ENCODE measurements at regions not wholly inside any gene's neighbourhood (a gene's known extent, or its start where the extent isn't known, plus 50 kb on each side); places are given as distances from the start of the nearest gene placed in this dataset.

DNA sequence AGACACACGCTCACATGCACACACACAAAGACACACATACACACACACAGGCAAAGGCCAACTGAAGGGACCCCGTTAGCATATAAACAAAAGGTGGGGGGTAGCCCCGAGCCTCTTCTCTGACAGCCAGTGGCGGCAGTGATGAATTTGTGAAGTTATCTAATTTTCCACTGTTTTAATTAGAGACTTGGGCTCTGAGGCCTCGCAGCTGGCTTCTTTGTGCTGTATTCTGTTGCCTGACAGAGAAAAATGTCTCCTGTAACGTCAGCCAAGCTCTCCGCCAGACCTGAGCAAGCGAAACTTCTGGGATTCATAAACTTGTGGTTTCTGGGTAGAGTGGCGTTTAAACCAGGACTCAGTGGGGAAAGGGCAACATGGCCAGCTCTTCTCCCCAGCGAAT lies 113.9 kb upstream of the FOXF1 start:
- no peak for DNase-seq

- DNase-seq, result no peak
Measured at GRCh38 chr16:86396901-86397311, 113.4 kb upstream of the FOXF1 start.

DNA sequence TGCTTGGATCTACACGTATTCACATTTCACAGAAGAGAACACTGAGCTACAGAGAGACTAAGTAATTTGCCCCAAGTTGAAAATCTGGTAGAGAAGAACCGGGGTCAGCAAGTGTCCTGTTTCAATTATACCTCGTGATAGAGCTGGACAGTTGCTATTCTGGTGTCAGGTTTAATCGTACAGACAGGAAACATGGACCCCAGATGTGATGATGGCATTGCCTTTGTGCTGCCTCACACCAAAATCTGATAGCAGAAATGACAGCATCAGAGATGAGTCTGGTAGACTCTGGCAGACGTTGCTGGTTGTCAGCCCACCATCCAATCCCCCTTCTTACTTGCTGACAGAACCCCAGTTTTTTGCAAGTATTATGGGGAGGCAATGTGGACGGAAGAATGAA lies 112.1 kb upstream of the FOXF1 start:
- no peak for DNase-seq

GRCh38 chr16:86398622-86399021 lies 111.7 kb upstream of the FOXF1 start:
- no peak for DNase-seq

GRCh38 chr16:86401126-86401525 lies 109.2 kb upstream of the FOXF1 start:
- DNase-seq, result no peak

DNA sequence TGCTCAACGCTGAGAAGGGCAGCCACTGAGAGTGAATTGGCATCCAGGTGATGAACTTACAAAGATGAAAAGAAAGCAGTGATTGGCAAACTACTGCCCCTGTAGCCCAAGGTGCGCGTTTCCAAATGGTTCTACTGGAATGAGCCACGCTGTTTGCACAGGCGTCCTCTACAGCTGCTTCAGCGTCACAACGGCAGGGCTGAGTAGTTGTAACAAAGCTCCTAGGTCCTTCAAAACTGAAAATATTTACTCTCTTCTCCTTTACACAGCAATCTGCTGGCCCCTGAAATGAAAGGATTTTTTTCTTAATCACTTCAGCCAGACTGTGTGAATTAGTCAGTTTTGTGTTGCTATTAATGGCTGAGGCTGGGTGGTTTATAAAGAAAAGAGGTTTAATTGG lies 107.2 kb upstream of the FOXF1 start:
- DNase-seq, result no peak

DNA sequence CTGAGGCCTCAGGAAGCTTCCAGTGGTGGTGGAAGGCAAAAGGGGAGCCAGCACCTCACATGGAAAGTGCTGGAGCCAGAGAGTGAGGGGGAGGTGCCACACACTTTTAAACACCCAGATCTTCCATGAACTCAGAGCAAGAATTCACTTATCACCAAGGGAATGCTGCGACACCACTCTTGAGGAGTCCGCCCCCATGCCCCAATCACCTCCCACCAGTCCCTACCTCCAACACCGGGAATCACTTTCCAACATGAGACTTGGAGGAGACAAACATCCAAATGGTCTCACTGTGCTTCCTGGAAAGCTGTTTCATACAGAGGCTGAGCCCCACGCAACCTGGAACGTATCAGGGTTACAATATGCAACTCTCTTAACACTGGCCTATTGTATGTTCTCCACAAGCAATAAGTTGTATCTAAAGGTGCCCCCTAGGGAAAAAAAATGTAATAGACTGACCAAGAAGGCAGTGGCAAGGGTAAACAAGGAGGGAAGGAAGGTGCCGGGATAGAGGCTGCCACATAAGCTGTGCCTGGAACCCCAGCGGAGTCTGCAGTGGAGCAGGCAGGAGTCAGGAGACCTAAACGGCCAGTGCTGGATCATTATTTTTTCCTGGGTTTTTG lies 106.7 kb upstream of the FOXF1 start:
- no peak for DNase-seq

DNA sequence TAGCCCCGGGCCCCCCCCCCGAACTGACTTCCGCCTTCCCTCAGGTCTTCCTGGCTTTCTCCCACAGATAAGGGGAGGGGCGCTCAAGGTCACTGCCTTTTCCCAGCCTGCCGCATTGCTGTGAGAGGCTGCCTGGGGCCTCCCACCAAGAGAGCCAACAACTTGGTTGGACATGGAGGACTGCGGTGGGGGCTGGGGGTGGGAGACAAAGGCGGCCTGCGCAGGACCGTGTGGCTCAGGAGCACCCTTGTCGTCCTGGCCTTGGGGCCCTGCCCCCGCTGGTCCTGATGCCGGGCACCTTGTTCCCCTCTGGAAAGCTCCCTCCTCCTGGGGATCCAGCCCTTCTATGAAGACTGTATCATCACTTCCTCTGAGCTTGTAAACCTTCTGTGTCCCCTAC lies 105.6 kb upstream of the FOXF1 start:
- DNase-seq, result no peak

DNA sequence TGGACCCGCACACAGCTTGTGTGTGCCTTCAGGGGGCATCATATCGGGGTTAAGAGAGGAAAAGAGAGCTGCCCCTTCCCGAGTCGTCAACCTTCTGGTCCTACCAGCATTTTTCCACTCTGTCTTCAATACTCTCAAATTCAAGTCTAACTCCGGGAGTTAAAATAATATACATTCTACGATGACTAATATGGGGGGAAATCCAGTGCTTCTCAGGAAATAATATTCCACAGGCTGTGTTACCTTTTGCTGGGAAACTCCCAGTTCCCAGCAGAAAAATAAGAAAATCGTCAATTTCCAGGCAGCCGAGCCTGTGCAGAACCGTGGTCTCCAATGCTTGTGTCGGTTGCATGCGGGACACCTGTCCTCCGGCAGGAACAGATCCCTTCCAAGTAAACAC lies 105.0 kb upstream of the FOXF1 start:
- DNase-seq, result no peak

- no peak for DNase-seq
Measured at GRCh38 chr16:86406056-86406455, 104.3 kb upstream of the FOXF1 start.

DNA sequence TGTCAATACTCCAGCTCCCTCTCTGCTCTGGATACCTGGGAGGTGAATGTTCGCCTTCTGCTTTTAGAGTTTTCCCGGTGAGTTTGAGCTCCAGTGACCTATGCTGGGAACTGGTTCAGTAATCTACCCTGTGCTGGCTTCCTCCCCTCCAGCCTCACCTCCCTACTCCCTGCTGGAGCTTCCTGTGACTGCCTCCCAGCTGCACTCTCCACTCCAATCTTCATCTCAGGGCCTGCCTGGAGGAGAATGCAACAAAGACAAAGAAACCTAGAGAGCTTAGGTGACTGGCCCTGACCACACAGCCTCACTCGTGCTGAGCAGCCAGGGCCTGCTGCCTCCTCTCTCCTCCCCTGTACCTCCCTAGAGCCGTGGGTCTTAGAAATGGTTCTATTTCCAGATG lies 101.6 kb upstream of the FOXF1 start:
- DNase-seq, result no peak

- DNase-seq, result no peak
Measured at GRCh38 chr16:86410081-86410480, 100.2 kb upstream of the FOXF1 start.

DNA sequence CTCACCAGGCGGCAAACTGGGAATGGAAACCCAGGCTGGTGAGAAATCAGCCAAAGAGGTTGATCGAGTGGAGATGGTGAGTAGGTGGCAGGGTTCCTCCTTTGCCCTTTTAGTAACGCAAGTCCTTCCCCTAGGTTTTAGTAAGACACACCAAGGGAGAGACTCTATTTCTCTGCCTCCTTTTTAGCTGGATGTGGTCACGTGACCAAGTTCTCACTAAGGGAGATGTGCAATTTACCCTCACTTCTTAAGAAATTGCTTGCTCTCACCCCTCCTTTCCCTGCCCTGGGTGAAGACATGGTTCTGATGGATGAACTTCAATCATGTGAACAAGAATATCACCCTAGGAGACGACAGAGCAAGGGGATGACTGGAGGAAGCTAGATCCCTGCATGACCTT lies 99.8 kb upstream of the FOXF1 start:
- DNase-seq, result no peak

DNA sequence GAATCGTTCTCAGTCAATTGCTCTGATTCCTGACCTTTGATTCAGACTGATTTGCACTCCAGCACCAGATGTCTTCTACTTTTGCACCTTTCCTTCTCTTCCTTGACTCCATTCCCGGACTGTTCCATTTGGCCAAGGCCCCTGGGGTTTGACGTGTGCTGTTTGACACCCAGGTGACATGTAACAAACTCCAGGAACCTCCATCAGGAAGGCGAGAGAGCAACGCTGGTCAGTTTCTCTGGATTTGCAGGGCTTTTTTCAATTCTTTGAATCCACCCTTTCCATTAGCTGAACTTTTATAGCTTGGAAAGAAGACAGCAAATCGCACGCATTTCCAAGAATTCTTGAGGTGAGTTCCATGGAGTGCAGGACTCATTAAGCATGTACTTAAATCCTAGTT lies 98.4 kb upstream of the FOXF1 start:
- DNase-seq, result no peak

DNA sequence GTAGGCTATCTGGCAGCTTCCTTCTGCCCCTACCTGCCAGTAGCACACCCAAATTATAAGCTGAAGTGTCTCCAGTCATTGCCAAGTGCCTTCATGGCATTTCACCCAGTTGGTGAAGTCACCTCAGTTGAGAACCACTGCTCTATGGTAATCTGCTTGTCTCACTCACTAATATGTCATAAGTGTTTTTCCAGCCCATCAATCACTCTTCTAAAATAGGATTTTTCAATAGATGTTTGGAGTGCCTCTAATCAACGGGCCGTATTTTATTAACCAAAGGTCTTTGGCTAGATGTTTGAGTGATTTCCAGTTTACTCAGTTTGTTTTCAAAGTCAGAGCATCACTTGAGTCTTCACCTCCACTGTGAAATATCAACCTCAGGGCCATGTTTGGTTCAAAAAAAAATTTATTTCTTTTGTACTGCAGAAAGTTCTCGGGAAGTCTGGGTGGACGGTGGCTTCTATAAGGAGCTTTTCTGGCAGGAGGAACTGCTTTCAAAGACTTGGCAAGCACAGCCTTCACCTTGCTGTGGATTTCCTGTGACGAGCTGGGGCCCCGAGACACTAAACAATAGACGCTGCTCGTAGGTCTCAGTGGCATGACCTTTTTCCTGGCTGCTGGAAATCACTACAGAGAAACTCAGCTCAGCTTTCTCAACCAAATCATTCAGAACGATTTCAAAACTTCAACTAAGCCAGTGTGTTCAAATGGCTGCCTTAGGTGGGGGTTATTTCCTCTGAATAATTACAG lies 95.2 kb upstream of the FOXF1 start:
- DNase-seq, result no peak

GRCh38 chr16:86418981-86419380 lies 91.3 kb upstream of the FOXF1 start:
- no peak for DNase-seq

- no peak for DNase-seq
Measured at GRCh38 chr16:86419518-86419917, 90.8 kb upstream of the FOXF1 start.

GRCh38 chr16:86421995-86422394 lies 88.3 kb upstream of the FOXF1 start:
- no peak for DNase-seq

- DNase-seq, result no peak
Measured at GRCh38 chr16:86424398-86424797, 85.9 kb upstream of the FOXF1 start.

- DNase-seq, result no peak
Measured at GRCh38 chr16:86424985-86425384, 85.3 kb upstream of the FOXF1 start.

- no peak for DNase-seq
Measured at GRCh38 chr16:86426063-86426642, 84.2 kb upstream of the FOXF1 start.

DNA sequence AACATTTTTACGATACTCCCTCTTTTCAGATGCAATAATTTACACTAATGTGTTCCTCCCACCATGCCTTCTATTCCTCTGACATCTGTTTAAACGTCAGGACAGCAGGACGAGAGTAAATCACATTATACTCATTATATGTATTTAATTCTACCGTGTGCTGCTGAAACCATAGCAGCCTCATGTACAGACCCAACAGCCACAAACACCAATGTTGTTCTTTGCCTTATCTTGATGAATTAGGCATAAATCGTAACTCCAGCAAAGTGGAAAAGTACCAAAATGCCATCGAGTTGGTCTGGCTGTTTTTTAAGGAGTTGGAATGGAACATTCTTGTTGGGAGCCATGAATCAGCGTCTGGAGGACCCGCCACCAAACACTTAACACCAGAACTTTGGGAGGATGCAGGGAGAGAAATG lies 82.9 kb upstream of the FOXF1 start:
- DNase-seq, result no peak

DNA sequence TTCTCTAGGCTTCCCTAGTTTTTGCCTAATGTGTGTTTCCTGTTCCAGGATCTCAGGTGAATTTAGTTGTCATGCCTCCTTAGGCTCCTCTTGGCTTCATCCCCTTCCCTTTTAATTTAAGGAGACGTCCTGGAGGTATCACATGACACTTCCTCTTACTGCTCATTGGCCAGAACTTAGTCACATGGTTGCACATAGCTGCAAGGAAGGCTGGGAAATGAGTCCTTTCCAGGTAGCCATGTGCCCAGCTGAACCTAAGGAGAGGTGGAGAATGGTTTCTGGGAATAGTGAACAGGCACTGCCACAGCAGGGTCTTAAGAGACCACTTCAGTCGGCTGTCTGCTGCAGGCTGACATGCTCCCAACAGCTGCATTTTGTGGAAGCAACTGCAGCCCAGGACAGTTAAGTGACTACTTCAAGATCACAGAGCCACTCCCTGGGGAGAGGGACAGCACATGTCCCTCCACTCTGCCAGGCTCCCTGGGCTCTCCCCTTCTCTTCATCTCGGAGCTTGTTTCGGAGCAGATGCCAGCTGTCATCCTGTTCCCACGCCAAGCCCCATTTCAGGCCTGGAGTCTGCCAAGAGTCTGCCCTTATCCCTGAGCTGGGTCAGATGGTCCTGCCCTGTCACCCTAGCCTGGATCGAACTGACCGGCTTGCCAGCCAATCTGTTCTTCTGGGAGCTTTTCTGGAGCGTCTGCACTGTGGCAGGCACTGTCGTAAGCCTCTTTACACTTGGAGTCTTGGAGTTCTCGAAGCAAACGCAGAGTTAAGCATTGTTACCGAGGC lies 81.4 kb upstream of the FOXF1 start:
- no peak for DNase-seq

DNA sequence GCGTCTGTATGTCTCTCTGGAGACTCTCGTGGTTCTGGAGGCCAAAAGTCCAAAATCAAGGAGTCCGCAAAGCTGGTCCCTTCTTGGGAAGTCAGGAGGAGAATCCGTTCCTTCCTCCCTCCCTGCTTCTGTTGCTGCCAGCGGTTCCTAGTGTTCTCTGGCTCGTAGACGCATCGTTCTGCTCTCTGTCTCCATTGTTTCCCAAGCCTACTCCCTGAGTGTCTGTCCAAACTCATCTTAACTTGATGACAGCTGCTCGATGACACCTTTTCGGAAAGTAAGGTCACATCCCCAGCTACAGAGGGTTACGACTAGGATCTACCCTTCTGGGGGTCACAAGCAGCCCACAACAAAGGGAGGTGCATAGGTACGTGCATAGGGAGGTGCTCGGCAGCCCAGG lies 80.7 kb upstream of the FOXF1 start:
- no peak for DNase-seq

All from activated naive CD4-positive, alpha-beta T cell treated with anti-CD3 and anti-CD28 coated beads, Interleukin-2, amount 50 U/mL, for 16 hours (primary cell).